OCI-LY3 (cell line): ENCODE measurements at regions not wholly inside any gene's neighbourhood (a gene's known extent, or its start where the extent isn't known, plus 50 kb on each side); places are given as distances from the start of the nearest gene placed in this dataset.

Source experiments
- EZH2phosphoT487 ChIP-seq: fragments of 200-600 bp; shearing (Covaris generic); IDR thresholded peaks from 2 replicates; pipeline ENCODE4 v1.6.1; 2018; ENCODE audit warnings: antibody characterized with exemption, mixed run types, low read depth
- TF ChIP-seq, protein P1 (sequence below): fragments of 200-600, 300-600 bp; sonication (generic); IDR thresholded peaks from 2 replicates; pipeline ENCODE4 v1.5.1; 2014; ENCODE audit warnings: antibody characterized with exemption, low read length, low read depth

DNA sequence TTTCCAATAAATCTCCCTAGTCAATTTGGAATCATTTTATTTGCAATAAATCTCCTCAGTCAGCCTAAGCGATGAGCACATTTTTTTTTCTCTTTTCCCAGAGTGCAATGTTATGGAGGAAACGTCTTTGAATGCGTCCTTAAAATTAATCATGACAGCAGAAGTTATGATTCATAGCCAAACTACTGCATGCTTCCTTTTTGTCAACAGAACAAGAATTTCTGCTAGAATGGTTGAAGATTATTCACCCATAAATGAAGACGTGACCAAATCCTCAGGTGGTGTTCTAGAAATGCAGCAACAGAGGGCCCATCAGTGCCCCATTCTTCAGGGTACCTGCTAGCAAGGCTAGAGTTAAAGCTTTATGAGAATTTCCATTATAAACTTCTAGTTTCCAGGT is 407.9 kb upstream of the PKN2 start:
- TF ChIP-seq, protein P1, sequence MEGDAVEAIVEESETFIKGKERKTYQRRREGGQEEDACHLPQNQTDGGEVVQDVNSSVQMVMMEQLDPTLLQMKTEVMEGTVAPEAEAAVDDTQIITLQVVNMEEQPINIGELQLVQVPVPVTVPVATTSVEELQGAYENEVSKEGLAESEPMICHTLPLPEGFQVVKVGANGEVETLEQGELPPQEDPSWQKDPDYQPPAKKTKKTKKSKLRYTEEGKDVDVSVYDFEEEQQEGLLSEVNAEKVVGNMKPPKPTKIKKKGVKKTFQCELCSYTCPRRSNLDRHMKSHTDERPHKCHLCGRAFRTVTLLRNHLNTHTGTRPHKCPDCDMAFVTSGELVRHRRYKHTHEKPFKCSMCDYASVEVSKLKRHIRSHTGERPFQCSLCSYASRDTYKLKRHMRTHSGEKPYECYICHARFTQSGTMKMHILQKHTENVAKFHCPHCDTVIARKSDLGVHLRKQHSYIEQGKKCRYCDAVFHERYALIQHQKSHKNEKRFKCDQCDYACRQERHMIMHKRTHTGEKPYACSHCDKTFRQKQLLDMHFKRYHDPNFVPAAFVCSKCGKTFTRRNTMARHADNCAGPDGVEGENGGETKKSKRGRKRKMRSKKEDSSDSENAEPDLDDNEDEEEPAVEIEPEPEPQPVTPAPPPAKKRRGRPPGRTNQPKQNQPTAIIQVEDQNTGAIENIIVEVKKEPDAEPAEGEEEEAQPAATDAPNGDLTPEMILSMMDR, result no peak
- no peak for TF ChIP-seq EZH2phosphoT487
